IMR-90 (cell line): ENCODE measurements at regions not wholly inside any gene's neighbourhood (a gene's known extent, or its start where the extent isn't known, plus 50 kb on each side); places are given as distances from the start of the nearest gene placed in this dataset.

Experiments
- ATAC-seq: fragments of 200-7000 bp; cut with Tn5 transposase; 2 replicates; pipeline ENCODE4 v1.9.1; 2020; ENCODE audit warnings: low read depth, mild to moderate bottlenecking, moderate library complexity
- BruUV-seq: library from RNA; stranded (reverse); fragments of 400-500 nt; replicated peaks from 2 replicates; lab custom pipeline; 2021; lab: Mats Ljungman, UMichigan
- CTCF ChIA-PET: fragments of 300-600 bp; formaldehyde crosslinking; extraction: SDS; loops from one replicate; lab custom pipeline; 2021; ENCODE audit warnings: antibody characterized with exemption; lab: Yijun Ruan, JAX
- POLR2A ChIA-PET: fragments of 300-600 bp; sonication (Branson Sonifier 250); formaldehyde crosslinking; loops from one replicate; lab custom pipeline; 2022; ENCODE audit warnings: antibody characterized with exemption; ENCODE audit not compliant: unreplicated experiment; lab: Charles Lee
- DNase-seq: peaks from one replicate; pipeline ENCODE4 v3.0.0; 2013
- H2AFZ ChIP-seq: replicated peaks from 2 replicates; pipeline ENCODE3; 2013; ENCODE audit warnings: low read length, mild to moderate bottlenecking; ENCODE audit not compliant: poor library complexity
- H2AK5ac ChIP-seq: 2 replicates; pipeline ENCODE4 v1.6.1; 2013; ENCODE audit warnings: low read depth, low read length, inconsistent platforms
- H2AK9ac ChIP-seq: replicated peaks from 2 replicates; pipeline ENCODE3; 2013; ENCODE audit warnings: mild to moderate bottlenecking, low read depth, low read length, moderate library complexity; ENCODE audit not compliant: poor library complexity
- H2BK120ac ChIP-seq: 2 replicates; pipeline ENCODE4 v1.6.1; 2013; ENCODE audit warnings: low read depth, low read length, inconsistent platforms
- H2BK15ac ChIP-seq: 3 replicates; pipeline ENCODE4 v1.6.1; 2013; ENCODE audit warnings: low read depth, low read length, inconsistent platforms
- H2BK20ac ChIP-seq: 2 replicates; pipeline ENCODE4 v1.6.1; 2013; ENCODE audit warnings: low read depth, mild to moderate bottlenecking, inconsistent platforms, low read length, moderate library complexity
- H2BK5ac ChIP-seq: 2 replicates; pipeline ENCODE4 v1.6.1; 2013; ENCODE audit warnings: mild to moderate bottlenecking, low read depth, low read length, inconsistent platforms; ENCODE audit not compliant: poor library complexity, severe bottlenecking
- H3K14ac ChIP-seq: replicated peaks from 2 replicates; pipeline ENCODE4 v1.6.1; 2013; ENCODE audit warnings: low read depth, low read length, inconsistent platforms
- H3K18ac ChIP-seq: 2 replicates; pipeline ENCODE4 v1.6.1; 2013; ENCODE audit warnings: low read depth, low read length, control low read depth
- H3K23ac ChIP-seq: 2 replicates; pipeline ENCODE4 v1.6.1; 2013; ENCODE audit warnings: low read depth, low read length, inconsistent platforms
- H3K27ac ChIP-seq: 2 replicates; pipeline ENCODE4 v1.5.1; 2013; ENCODE audit warnings: mild to moderate bottlenecking, control low read depth, low read length; ENCODE audit not compliant: insufficient read depth
- H3K27me3 ChIP-seq: 2 replicates; pipeline ENCODE4 v1.6.1; 2013; ENCODE audit warnings: low read length; ENCODE audit not compliant: control insufficient read depth, insufficient read depth
- H3K36me3 ChIP-seq: 2 replicates; pipeline ENCODE4 v1.6.1; 2013; ENCODE audit warnings: low read length, mixed read lengths; ENCODE audit not compliant: control insufficient read depth, insufficient read depth
- H3K4ac ChIP-seq: 2 replicates; pipeline ENCODE4 v1.6.1; 2013; ENCODE audit warnings: low read depth, low read length, inconsistent platforms
- H3K4me1 ChIP-seq: 2 replicates; pipeline ENCODE4 v1.6.1; 2013; ENCODE audit warnings: low read length, mixed read lengths; ENCODE audit not compliant: control insufficient read depth, insufficient read depth
- H3K4me2 ChIP-seq: 2 replicates; pipeline ENCODE4 v1.6.1; 2013; ENCODE audit warnings: low read depth, mild to moderate bottlenecking, control low read depth, low read length, moderate library complexity
- H3K4me3 ChIP-seq: 2 replicates; pipeline ENCODE4 v1.5.1; 2013; ENCODE audit warnings: low read depth, mild to moderate bottlenecking, control low read depth, low read length, moderate library complexity; ENCODE audit not compliant: insufficient read depth
- H3K56ac ChIP-seq: 2 replicates; pipeline ENCODE4 v1.6.1; 2013; ENCODE audit warnings: low read length, inconsistent platforms; ENCODE audit not compliant: insufficient read depth; ENCODE audit errors: extremely low read depth
- H3K79me1 ChIP-seq, 2 experiments: 2 replicates each; pipeline ENCODE4 v1.6.1; 2013; ENCODE audit warnings: low read length in 2 of 2, inconsistent platforms in 1 of 2, low read depth in 1 of 2
- H3K9ac ChIP-seq: 2 replicates; pipeline ENCODE4 v1.6.1; 2013; ENCODE audit warnings: low read depth, low read length, control low read depth
- H3K9me1 ChIP-seq: 2 replicates; pipeline ENCODE4 v1.6.1; 2013; ENCODE audit warnings: low read length, inconsistent platforms; ENCODE audit not compliant: insufficient read depth
- H3K9me3 ChIP-seq: 2 replicates; pipeline ENCODE4 v1.6.1; 2013; ENCODE audit warnings: low read length; ENCODE audit not compliant: control insufficient read depth, insufficient read depth
- H4K20me1 ChIP-seq: 2 replicates; pipeline ENCODE4 v1.6.1; 2013; ENCODE audit warnings: low read length, inconsistent platforms; ENCODE audit not compliant: insufficient read depth
- H4K5ac ChIP-seq: 2 replicates; pipeline ENCODE4 v1.6.1; 2013; ENCODE audit warnings: mild to moderate bottlenecking, low read depth, low read length, control low read depth
- H4K8ac ChIP-seq, 2 experiments: 2 replicates each; pipeline ENCODE4 v1.6.1; 2013; ENCODE audit warnings: low read depth in 2 of 2, low read length in 2 of 2, control low read depth in 1 of 2, inconsistent platforms in 1 of 2
- H4K91ac ChIP-seq: 2 replicates; pipeline ENCODE4 v1.6.1; 2013; ENCODE audit warnings: low read depth, low read length, inconsistent platforms; ENCODE audit not compliant: insufficient read depth
- CEBPB ChIP-seq: IDR thresholded peaks from 2 replicates; pipeline ENCODE4 v1.6.1; 2012; ENCODE audit warnings: low read depth, low read length, improper control_type of control experiment
- MXI1 ChIP-seq: IDR thresholded peaks from 2 replicates; pipeline ENCODE4 v1.6.1; 2012; ENCODE audit warnings: low read depth, mild to moderate bottlenecking, low read length, moderate library complexity, borderline replicate concordance
- NFE2L2 ChIP-seq: fragments of 150-350 bp; IDR thresholded peaks from 2 replicates; pipeline ENCODE4 v1.6.1; 2016; ENCODE audit warnings: low read depth, mild to moderate bottlenecking, low read length
- RFX5 ChIP-seq: IDR thresholded peaks from 2 replicates; pipeline ENCODE4 v1.8.0; 2012; ENCODE audit warnings: low read depth, mild to moderate bottlenecking, low read length, moderate library complexity
- WGBS, 2 experiments: methylation state at CpG; one replicate each; pipeline versions ENCODE4 v1.1.5 to v1.1.7; 2013; ENCODE audit warnings: missing lambda C conversion rate in 2 of 2; ENCODE audit not compliant: insufficient read length in 1 of 2; ENCODE audit errors: extremely low coverage in 2 of 2; 5-methylcytosine and 5-hydroxymethylcytosine counted together
- dilution Hi-C: fragments of 300-500 bp; cut with HindIII; formaldehyde crosslinking; loops from one replicate; pipeline ENCODE4 v1.14.3; 2018; ENCODE audit warnings: low sequenced_read_pairs; ENCODE audit not compliant: unreplicated experiment
- in situ Hi-C: fragments of 300-500 bp; cut with MboI; formaldehyde crosslinking; loops from 3 replicates; pipeline ENCODE4 v1.14.3; 2019; ENCODE audit warnings: low sequenced_read_pairs, inconsistent platforms, mixed read lengths
- intact Hi-C: fragments of 100-400 bp; cut with micrococcal nuclease; formaldehyde crosslinking; loops from 2 replicates; pipeline ENCODE4 v1.10.0; 2022
- TF ChIP-seq, protein P1 (sequence below): fragments of 150-350 bp; IDR thresholded peaks from 2 replicates; pipeline ENCODE4 v1.6.1; 2016; ENCODE audit warnings: low read depth, mild to moderate bottlenecking, low read length, moderate library complexity, borderline replicate concordance

DNA sequence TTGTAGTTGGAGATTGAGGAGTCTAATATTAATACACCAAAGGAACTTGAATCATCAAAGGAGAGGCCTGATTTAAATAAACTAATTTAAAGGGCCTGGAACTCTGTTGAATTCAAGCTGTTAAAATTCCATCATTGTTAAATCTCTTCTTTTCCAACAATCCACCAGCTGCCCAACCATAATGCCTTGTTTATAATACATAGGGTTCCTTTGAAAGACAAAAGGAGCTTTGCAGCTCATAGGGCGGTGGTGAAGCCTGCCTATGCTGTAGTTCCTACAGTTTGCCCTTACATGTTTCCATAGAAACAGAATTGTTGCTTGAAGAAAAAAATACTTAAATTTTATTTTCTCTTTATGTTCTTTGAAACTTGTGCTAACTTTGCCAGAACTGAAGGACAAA lies 102.8 kb downstream of the GLUD2 start:
- H2AFZ ChIP-seq = no peak overlapping the region
- intact Hi-C loops (no loop called here), in situ Hi-C loops (no loop called here), dilution Hi-C loops (no loop called here)
- no TSS peak for BruUV-seq
- H2BK15ac ChIP-seq = no peak overlapping the region
- H3K9me1 ChIP-seq = no peaks in the 10 kb centered on the region
- no peak overlapping the region for H3K4me2 ChIP-seq
- no CpG with 5 or more reads among the region's 1 CpG for WGBS, 2 experiments
- H3K9ac ChIP-seq = no peak overlapping the region
- ChIA-PET POLR2A (no interaction called here), CTCF (no interaction called here)
- no peak overlapping the region for H2BK20ac ChIP-seq
- H2AK5ac ChIP-seq = no peak overlapping the region
- H2BK5ac ChIP-seq = no peak overlapping the region
- no peak overlapping the region for H3K14ac ChIP-seq
- ATAC-seq (no peak), DNase-seq (no peak)
- H3K23ac ChIP-seq = no peak overlapping the region
- H3K27me3 ChIP-seq = no peaks in the 10 kb centered on the region
- no peaks in the 10 kb centered on the region for H3K4me1 ChIP-seq
- H2BK120ac ChIP-seq = no peak overlapping the region
- no peaks in the 10 kb centered on the region for H4K20me1 ChIP-seq
- TF ChIP-seq CEBPB (no peak), NFE2L2 (no peak), MXI1 (no peak), RFX5 (no peak)
- TF ChIP-seq, protein P1, sequence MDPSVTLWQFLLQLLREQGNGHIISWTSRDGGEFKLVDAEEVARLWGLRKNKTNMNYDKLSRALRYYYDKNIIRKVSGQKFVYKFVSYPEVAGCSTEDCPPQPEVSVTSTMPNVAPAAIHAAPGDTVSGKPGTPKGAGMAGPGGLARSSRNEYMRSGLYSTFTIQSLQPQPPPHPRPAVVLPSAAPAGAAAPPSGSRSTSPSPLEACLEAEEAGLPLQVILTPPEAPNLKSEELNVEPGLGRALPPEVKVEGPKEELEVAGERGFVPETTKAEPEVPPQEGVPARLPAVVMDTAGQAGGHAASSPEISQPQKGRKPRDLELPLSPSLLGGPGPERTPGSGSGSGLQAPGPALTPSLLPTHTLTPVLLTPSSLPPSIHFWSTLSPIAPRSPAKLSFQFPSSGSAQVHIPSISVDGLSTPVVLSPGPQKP = no peak
- H3K56ac ChIP-seq = no peak overlapping the region
- H3K9me3 ChIP-seq = no peaks in the 10 kb centered on the region
- no peak overlapping the region for H4K91ac ChIP-seq
- no peaks in the 10 kb centered on the region for H3K79me1 ChIP-seq
- H3K36me3 ChIP-seq = no peaks in the 10 kb centered on the region
- H4K5ac ChIP-seq = no peak overlapping the region
- no peak overlapping the region for H4K8ac ChIP-seq
- no peak overlapping the region for H3K27ac ChIP-seq
- H3K4ac ChIP-seq = no peak overlapping the region
- no peak overlapping the region for H3K18ac ChIP-seq
- H2AK9ac ChIP-seq = no peak overlapping the region
- no peak overlapping the region for H3K4me3 ChIP-seq
